Endothelial cell (in vitro differentiated cells): ENCODE measurements at regions not wholly inside any gene's neighbourhood (a gene's known extent, or its start where the extent isn't known, plus 50 kb on each side); places are given as distances from the start of the nearest gene placed in this dataset.

Source experiments
- DNase-seq: peaks from one replicate; pipeline ENCODE4 v3.0.0; 2021; ENCODE audit warnings: low spot score
- H3K27ac Mint-ChIP-seq: one replicate; pipeline ENCODE4 v1.8.0; 2021; ENCODE audit warnings: mixed read lengths, inconsistent platforms; ENCODE audit not compliant: unreplicated experiment
- H3K27me3 Mint-ChIP-seq: one replicate; pipeline ENCODE4 v1.8.0; 2021; ENCODE audit warnings: mild to moderate bottlenecking, moderate library complexity, mixed read lengths, inconsistent platforms; ENCODE audit not compliant: unreplicated experiment
- H3K36me3 Mint-ChIP-seq: one replicate; pipeline ENCODE4 v1.8.0; 2021; ENCODE audit warnings: mild to moderate bottlenecking, low read depth, mixed read lengths, inconsistent platforms; ENCODE audit not compliant: unreplicated experiment
- H3K4me1 Mint-ChIP-seq: one replicate; pipeline ENCODE4 v1.8.0; 2021; ENCODE audit warnings: mild to moderate bottlenecking, mixed read lengths, inconsistent platforms; ENCODE audit not compliant: unreplicated experiment
- H3K4me3 Mint-ChIP-seq: one replicate; pipeline ENCODE4 v1.8.0; 2021; ENCODE audit warnings: mild to moderate bottlenecking, mixed read lengths, inconsistent platforms; ENCODE audit not compliant: unreplicated experiment
- H3K9me3 Mint-ChIP-seq: one replicate; pipeline ENCODE4 v1.8.0; 2021; ENCODE audit warnings: mixed read lengths, inconsistent platforms; ENCODE audit not compliant: unreplicated experiment
- TF ChIP-seq, protein P1 (sequence below): fragments of 200-600 bp; sonication (generic); IDR thresholded peaks from one replicate; pipeline ENCODE4 v1.5.0; 2021; ENCODE audit warnings: antibody characterized with exemption; ENCODE audit not compliant: unreplicated experiment

DNA sequence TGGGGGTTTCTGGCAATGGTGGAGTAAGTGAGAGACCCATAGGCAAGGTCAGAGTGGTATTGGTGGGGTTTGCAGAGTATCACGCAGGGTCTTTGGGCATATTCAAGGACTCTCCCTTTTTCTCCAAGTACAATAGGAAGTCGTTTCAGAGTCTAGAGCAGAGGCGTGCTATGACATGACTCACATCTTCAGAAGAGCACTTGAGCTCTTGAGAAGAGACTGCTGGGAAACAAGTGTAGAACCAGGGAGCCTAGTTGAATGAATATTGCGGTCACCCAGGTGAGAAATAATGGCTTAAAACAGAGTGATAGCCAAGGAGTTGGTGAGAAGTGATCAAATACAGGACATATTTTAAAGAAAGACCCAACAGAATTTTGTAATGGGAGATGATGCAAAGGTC is 813.4 kb downstream of the TLE1 start:
- Mint-ChIP-seq H3K9me3 (no peaks in the 10 kb centered on the region), H3K27me3 (no peaks in the 10 kb centered on the region), H3K4me1 (no peaks in the 10 kb centered on the region), H3K27ac (no peak overlapping the region), H3K4me3 (no peak overlapping the region), H3K36me3 (no peaks in the 10 kb centered on the region)
- TF ChIP-seq, protein P1, sequence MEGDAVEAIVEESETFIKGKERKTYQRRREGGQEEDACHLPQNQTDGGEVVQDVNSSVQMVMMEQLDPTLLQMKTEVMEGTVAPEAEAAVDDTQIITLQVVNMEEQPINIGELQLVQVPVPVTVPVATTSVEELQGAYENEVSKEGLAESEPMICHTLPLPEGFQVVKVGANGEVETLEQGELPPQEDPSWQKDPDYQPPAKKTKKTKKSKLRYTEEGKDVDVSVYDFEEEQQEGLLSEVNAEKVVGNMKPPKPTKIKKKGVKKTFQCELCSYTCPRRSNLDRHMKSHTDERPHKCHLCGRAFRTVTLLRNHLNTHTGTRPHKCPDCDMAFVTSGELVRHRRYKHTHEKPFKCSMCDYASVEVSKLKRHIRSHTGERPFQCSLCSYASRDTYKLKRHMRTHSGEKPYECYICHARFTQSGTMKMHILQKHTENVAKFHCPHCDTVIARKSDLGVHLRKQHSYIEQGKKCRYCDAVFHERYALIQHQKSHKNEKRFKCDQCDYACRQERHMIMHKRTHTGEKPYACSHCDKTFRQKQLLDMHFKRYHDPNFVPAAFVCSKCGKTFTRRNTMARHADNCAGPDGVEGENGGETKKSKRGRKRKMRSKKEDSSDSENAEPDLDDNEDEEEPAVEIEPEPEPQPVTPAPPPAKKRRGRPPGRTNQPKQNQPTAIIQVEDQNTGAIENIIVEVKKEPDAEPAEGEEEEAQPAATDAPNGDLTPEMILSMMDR: no peak
- DNase-seq: no peak

DNA sequence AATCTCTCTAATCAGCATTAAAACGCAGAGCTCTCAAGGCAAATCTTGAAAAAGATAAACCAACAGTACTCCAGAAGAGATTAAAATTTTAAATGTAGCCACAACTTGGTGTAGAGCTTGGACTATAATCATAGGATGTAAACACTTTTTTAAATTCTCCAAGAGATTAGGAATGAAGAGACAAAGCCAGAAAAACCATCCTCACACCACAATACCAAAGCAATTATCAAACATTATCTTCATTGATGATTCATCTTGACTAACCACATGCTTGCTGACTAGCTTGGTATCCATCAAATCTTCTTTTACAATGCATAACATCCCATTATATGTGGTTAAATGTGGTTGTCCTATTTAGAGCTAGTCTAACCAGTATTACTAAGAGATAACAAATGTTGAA is 815.1 kb downstream of the TLE1 start:
- Mint-ChIP-seq H3K36me3 (no peaks in the 10 kb centered on the region), H3K27ac (no peak overlapping the region), H3K4me1 (no peaks in the 10 kb centered on the region), H3K9me3 (no peaks in the 10 kb centered on the region), H3K4me3 (no peak overlapping the region), H3K27me3 (no peaks in the 10 kb centered on the region)
- DNase-seq: no peak
- TF ChIP-seq, protein P1: no peak

DNA sequence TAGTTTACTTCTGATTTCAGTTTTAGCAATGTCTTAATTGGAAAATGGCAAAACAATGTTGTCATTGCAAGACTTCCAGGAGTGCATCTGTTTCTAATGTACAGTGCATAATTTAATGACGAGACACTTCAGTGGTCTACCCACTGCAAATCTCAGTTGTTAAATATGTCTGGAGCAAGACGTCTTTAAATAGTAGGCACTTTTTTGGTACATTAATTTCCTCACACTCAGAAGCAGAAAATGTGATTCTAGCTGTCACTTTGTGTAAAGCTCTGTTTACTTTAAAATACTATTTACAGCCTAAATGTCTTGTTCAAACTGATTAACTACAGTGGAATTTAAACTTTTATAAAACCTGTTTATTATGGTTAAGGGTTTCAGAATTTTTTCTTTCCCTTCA is 815.5 kb downstream of the TLE1 start:
- H3K9me3 Mint-ChIP-seq: no peaks in the 10 kb centered on the region
- no peak overlapping the region for H3K27ac Mint-ChIP-seq
- DNase-seq: no peak
- no peaks in the 10 kb centered on the region for H3K4me1 Mint-ChIP-seq
- TF ChIP-seq, protein P1: no peak
- no peaks in the 10 kb centered on the region for H3K27me3 Mint-ChIP-seq
- no peak overlapping the region for H3K4me3 Mint-ChIP-seq
- no peaks in the 10 kb centered on the region for H3K36me3 Mint-ChIP-seq

DNA sequence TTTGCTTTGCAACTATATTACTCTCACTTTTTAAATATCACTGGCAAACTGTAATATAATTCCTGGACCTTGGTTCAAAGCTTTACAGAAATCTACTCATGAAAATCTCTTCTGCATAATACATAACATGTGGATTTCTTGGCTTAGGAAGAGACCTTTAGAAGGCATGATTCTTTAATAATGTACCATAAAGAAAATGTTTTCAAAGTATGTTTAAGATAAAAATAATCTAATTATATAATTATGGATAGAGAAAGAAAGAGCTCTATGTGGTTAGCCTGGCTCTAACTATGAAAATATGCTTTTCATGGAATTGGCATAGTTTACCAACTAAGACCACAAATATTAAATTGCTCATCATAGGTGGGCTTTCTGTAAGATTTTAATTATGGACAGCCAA is 817.8 kb downstream of the TLE1 start:
- TF ChIP-seq, protein P1: no peak

DNA sequence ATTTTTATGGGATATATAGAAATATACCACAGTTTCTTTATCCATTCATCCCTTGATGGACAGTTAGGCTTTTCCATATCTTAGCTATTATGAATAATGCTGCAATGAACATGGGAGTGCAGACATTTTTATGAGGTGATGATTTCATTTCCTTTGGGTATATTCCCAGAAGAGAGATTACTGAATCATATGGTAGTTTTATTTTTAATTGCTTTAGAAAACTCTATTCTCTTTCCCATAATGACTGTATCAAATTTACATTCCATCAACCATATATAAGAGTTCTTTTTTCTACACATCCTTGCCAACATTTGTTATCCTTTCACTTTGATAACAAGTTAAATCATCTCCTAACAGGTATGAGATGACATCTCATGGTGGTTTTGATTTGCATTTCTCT is 821.6 kb downstream of the TLE1 start:
- Mint-ChIP-seq H3K36me3 (no peaks in the 10 kb centered on the region), H3K27me3 (no peaks in the 10 kb centered on the region), H3K4me3 (no peak overlapping the region), H3K4me1 (no peaks in the 10 kb centered on the region), H3K9me3 (no peaks in the 10 kb centered on the region), H3K27ac (no peak overlapping the region)
- DNase-seq: no peak
- TF ChIP-seq, protein P1: no peak

More for the DNA sequence above, 817.8 kb downstream of the TLE1 start:
- Mint-ChIP-seq H3K4me1 (no peaks in the 10 kb centered on the region), H3K36me3 (no peaks in the 10 kb centered on the region), H3K4me3 (no peak overlapping the region), H3K9me3 (no peaks in the 10 kb centered on the region), H3K27ac (no peak overlapping the region), H3K27me3 (no peaks in the 10 kb centered on the region)
- DNase-seq: no peak
